Ramos (cell line): ENCODE measurements at regions not wholly inside any gene's neighbourhood (a gene's known extent, or its start where the extent isn't known, plus 50 kb on each side); places are given as distances from the start of the nearest gene placed in this dataset.
"Not testable (repeated sequence)": the region's sequence is repeated elsewhere in the genome, so short reads cannot be mapped to it uniquely, and the experiment has no call there.

Source experiments
- in situ Hi-C: fragments of 300-500 bp; cut with MboI; formaldehyde crosslinking; loops from one replicate; pipeline ENCODE4 v1.14.3; 2022; ENCODE audit warnings: low sequenced_read_pairs; ENCODE audit not compliant: unreplicated experiment

GRCh38 chr2:12569929-12570328 lies 146.8 kb upstream of the TRIB2 start:
- in situ Hi-C loops, result not testable (repeated sequence)

GRCh38 chr2:12577091-12577490 lies 139.6 kb upstream of the TRIB2 start:
- in situ Hi-C loops, result no loop called here

GRCh38 chr2:12577567-12578253 lies 139.0 kb upstream of the TRIB2 start:
- in situ Hi-C loops, result no loop called here

- in situ Hi-C loops, result no loop called here
Observed at GRCh38 chr2:12579018-12579417, 137.7 kb upstream of the TRIB2 start.

- in situ Hi-C loops, result no loop called here
Observed at GRCh38 chr2:12584338-12584737, 132.4 kb upstream of the TRIB2 start.

- in situ Hi-C loops, result no loop called here
Observed at GRCh38 chr2:12585784-12586183, 131.0 kb upstream of the TRIB2 start.

GRCh38 chr2:12587228-12587627 lies 129.5 kb upstream of the TRIB2 start:
- in situ Hi-C loops, result no loop called here

- in situ Hi-C loops, result no loop called here
Observed at GRCh38 chr2:12587729-12588522, 128.8 kb upstream of the TRIB2 start.

GRCh38 chr2:12588986-12589385 lies 127.8 kb upstream of the TRIB2 start:
- in situ Hi-C loops, result no loop called here

GRCh38 chr2:12589802-12590320 lies 126.9 kb upstream of the TRIB2 start:
- in situ Hi-C loops, result no loop called here

- in situ Hi-C loops, result no loop called here
Observed at GRCh38 chr2:12592296-12592695, 124.4 kb upstream of the TRIB2 start.

GRCh38 chr2:12594590-12594989 lies 122.1 kb upstream of the TRIB2 start:
- in situ Hi-C loops, result no loop called here

GRCh38 chr2:12596771-12597170 lies 120.0 kb upstream of the TRIB2 start:
- in situ Hi-C loops, result no loop called here

GRCh38 chr2:12597610-12598009 lies 119.1 kb upstream of the TRIB2 start:
- in situ Hi-C loops, result no loop called here

GRCh38 chr2:12602661-12603060 lies 114.1 kb upstream of the TRIB2 start:
- in situ Hi-C loops, result no loop called here

- in situ Hi-C loops, result no loop called here
Observed at GRCh38 chr2:12603781-12604295, 112.9 kb upstream of the TRIB2 start.

GRCh38 chr2:12604341-12604740 lies 112.4 kb upstream of the TRIB2 start:
- in situ Hi-C loops, result no loop called here

GRCh38 chr2:12605366-12605765 lies 111.4 kb upstream of the TRIB2 start:
- in situ Hi-C loops, result no loop called here

GRCh38 chr2:12605936-12606335 lies 110.8 kb upstream of the TRIB2 start:
- in situ Hi-C loops, result no loop called here

GRCh38 chr2:12606472-12607000 lies 110.2 kb upstream of the TRIB2 start:
- in situ Hi-C loops, result no loop called here

- in situ Hi-C loops, result no loop called here
Observed at GRCh38 chr2:12607971-12608370, 108.8 kb upstream of the TRIB2 start.
